BE2C (cell line): ENCODE measurements at regions not wholly inside any gene's neighbourhood (a gene's known extent, or its start where the extent isn't known, plus 50 kb on each side); places are given as distances from the start of the nearest gene placed in this dataset.

ENCODE experiments used
- DNase-seq: peaks from one replicate; pipeline ENCODE4 v3.0.0-alpha.2; 2020
- H3K27me3 ChIP-seq: fragments of 250-450 bp; sonication (Bioruptor Pico); 2 replicates; pipeline ENCODE4 v1.5.1; 2020; ENCODE audit warnings: mild to moderate bottlenecking
- H3K36me3 ChIP-seq: fragments of 250-450 bp; sonication (Bioruptor Pico); 2 replicates; pipeline ENCODE4 v1.5.1; 2020; ENCODE audit warnings: mild to moderate bottlenecking
- H3K4me1 ChIP-seq: fragments of 250-450 bp; sonication (Bioruptor Pico); 2 replicates; pipeline ENCODE4 v1.5.1; 2020
- H3K4me3 ChIP-seq: 2 replicates; pipeline ENCODE4 v1.5.1; 2011; ENCODE audit warnings: low read depth, low read length
- H3K9me3 ChIP-seq: fragments of 250-450 bp; sonication (Bioruptor Pico); 2 replicates; pipeline ENCODE4 v1.5.1; 2020
- CTCF ChIP-seq: IDR thresholded peaks from 2 replicates; pipeline ENCODE4 v1.5.1; 2012; ENCODE audit warnings: mild to moderate bottlenecking, low read depth, low read length

- no peaks in the 10 kb centered on the region; the same call in 1 of the 2 replicates for H3K9me3 ChIP-seq
- no peak for TF ChIP-seq CTCF
These were observed 191.5 kb upstream of the RALGAPA2 start for GRCh38 chr20:20903773-20904500.

GRCh38 chr20:20897922-20898321 lies 185.5 kb upstream of the RALGAPA2 start:
- DNase-seq, result no peak
- TF ChIP-seq CTCF, result no peak
- no peaks in the 10 kb centered on the region for H3K36me3 ChIP-seq
- no peak overlapping the region for H3K4me3 ChIP-seq
- H3K4me1 ChIP-seq, result no peaks in the 10 kb centered on the region
- H3K27me3 ChIP-seq, result peaks cover 2% of the 10 kb centered on the region; the same call in 1 of the 2 replicates
- H3K9me3 ChIP-seq, result no peaks in the 10 kb centered on the region

More at GRCh38 chr20:20903773-20904500, 191.5 kb upstream of the RALGAPA2 start:
- Histone ChIP-seq H3K27me3 (peaks cover 13% of the 10 kb centered on the region; the same call in 1 of the 2 replicates), H3K36me3 (no peaks in the 10 kb centered on the region), H3K4me3 (no peak overlapping the region), H3K4me1 (no peaks in the 10 kb centered on the region)
- DNase-seq, result no peak

GRCh38 chr20:20897145-20897544 lies 184.7 kb upstream of the RALGAPA2 start:
- DNase-seq, result no peak
- no peaks in the 10 kb centered on the region for H3K4me1 ChIP-seq
- H3K36me3 ChIP-seq, result no peaks in the 10 kb centered on the region
- no peak for TF ChIP-seq CTCF
- no peak overlapping the region for H3K4me3 ChIP-seq
- H3K27me3 ChIP-seq, result peaks cover 2% of the 10 kb centered on the region; the same call in 1 of the 2 replicates
- H3K9me3 ChIP-seq, result no peaks in the 10 kb centered on the region

- no peaks in the 10 kb centered on the region for H3K4me1 ChIP-seq
- no peak overlapping the region for H3K4me3 ChIP-seq
- peaks cover 2% of the 10 kb centered on the region; the same call in 1 of the 2 replicates for H3K27me3 ChIP-seq
- H3K36me3 ChIP-seq, result no peaks in the 10 kb centered on the region
- no peak for DNase-seq
- no peaks in the 10 kb centered on the region for H3K9me3 ChIP-seq
- TF ChIP-seq CTCF, result no peak
These were observed 184.2 kb upstream of the RALGAPA2 start for GRCh38 chr20:20896606-20897005.

- H3K9me3 ChIP-seq, result no peaks in the 10 kb centered on the region
- no peaks in the 10 kb centered on the region for H3K36me3 ChIP-seq
- TF ChIP-seq CTCF, result no peak
- no peak for DNase-seq
- H3K27me3 ChIP-seq, result peaks cover 2% of the 10 kb centered on the region; the same call in 1 of the 2 replicates
- no peak overlapping the region for H3K4me3 ChIP-seq
- H3K4me1 ChIP-seq, result no peaks in the 10 kb centered on the region
These were observed 183.1 kb upstream of the RALGAPA2 start for GRCh38 chr20:20895537-20895936.

GRCh38 chr20:20894753-20895152 lies 182.3 kb upstream of the RALGAPA2 start:
- Histone ChIP-seq H3K27me3 (peaks cover 2% of the 10 kb centered on the region; the same call in 1 of the 2 replicates), H3K36me3 (no peaks in the 10 kb centered on the region), H3K9me3 (no peaks in the 10 kb centered on the region), H3K4me1 (no peaks in the 10 kb centered on the region), H3K4me3 (no peak overlapping the region)
- no peak for DNase-seq
- TF ChIP-seq CTCF, result no peak
